WTC11 (cell line): ENCODE measurements at regions not wholly inside any gene's neighbourhood (a gene's known extent, or its start where the extent isn't known, plus 50 kb on each side); places are given as distances from the start of the nearest gene placed in this dataset.

ENCODE experiments used
- CTCF ChIP-seq: fragments of 200-600 bp; IDR thresholded peaks from 2 replicates; pipeline ENCODE4 v1.8.0; 2022; ENCODE audit warnings: antibody characterized with exemption
- ESRRA ChIP-seq: sonication (generic); formaldehyde crosslinking; IDR thresholded peaks from 2 replicates; pipeline ENCODE4 v1.8.1; 2022; ENCODE audit warnings: mild to moderate bottlenecking, missing genetic modification reagents, borderline replicate concordance
- TF ChIP-seq, protein P1 (sequence below): sonication (generic); formaldehyde crosslinking; IDR thresholded peaks from 2 replicates; pipeline ENCODE4 v1.8.1; 2023; ENCODE audit warnings: mild to moderate bottlenecking, moderate library complexity, missing genetic modification reagents

DNA sequence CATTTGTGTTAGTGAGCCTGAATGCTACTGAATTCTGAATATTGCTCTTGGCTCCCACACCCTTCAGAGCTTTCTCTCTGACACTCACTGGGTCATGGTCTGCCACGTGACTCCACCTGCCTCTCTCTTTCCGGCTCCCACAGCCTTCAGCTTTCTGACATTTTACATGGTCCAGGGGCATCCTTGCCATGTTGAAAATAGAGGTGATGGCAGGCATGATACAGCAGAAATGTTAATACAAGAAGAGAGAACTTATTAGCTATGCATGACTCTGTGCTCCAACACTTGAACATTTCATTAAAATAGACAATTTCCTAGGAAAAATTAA lies 90.3 kb upstream of the CLDN5 start:
- no peak for TF ChIP-seq CTCF
- TF ChIP-seq ESRRA (CRISPR knock-in tag), result no peak
- TF ChIP-seq, protein P1, sequence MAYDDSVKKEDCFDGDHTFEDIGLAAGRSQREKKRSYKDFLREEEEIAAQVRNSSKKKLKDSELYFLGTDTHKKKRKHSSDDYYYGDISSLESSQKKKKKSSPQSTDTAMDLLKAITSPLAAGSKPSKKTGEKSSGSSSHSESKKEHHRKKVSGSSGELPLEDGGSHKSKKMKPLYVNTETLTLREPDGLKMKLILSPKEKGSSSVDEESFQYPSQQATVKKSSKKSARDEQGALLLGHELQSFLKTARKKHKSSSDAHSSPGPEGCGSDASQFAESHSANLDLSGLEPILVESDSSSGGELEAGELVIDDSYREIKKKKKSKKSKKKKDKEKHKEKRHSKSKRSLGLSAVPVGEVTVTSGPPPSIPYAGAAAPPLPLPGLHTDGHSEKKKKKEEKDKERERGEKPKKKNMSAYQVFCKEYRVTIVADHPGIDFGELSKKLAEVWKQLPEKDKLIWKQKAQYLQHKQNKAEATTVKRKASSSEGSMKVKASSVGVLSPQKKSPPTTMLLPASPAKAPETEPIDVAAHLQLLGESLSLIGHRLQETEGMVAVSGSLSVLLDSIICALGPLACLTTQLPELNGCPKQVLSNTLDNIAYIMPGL, result no peak
